Right lobe of liver (tissue), 4 donors: ENCODE measurements at regions not wholly inside any gene's neighbourhood (a gene's known extent, or its start where the extent isn't known, plus 50 kb on each side); places are given as distances from the start of the nearest gene placed in this dataset.

ENCODE experiments used
- CTCF ChIP-seq, 4 donors: fragments of 200-600 bp in 3 of 4; fragments of 450-650 bp in 1 of 4; IDR thresholded peaks; one replicate each; pipeline versions ENCODE4 v1.5.1 to v1.8.0; 2016 to 2022; ENCODE audit warnings: antibody characterized with exemption in 4 of 4, mild to moderate bottlenecking in 2 of 4
- POLR2A ChIP-seq: fragments of 450-650 bp; IDR thresholded peaks from one replicate; pipeline ENCODE4 v1.6.1; 2017; ENCODE audit warnings: antibody characterized with exemption, mild to moderate bottlenecking
- donor health status: DM: no; HTN: no; CAD: no.
- donor health status: DM: no; HTN: no; CAD: no.
- donor health status: DM: no; HTN: yes; CAD: no.

GRCh38 chr20:60066438-60066823, 108.2 kb downstream of the CDH26 start:
- no peak for TF ChIP-seq CTCF (IDR thresholded peaks at IDR 0.05)
- TF ChIP-seq POLR2A: no peak
